ELR (cell line): ENCODE measurements at regions not wholly inside any gene's neighbourhood (a gene's known extent, or its start where the extent isn't known, plus 50 kb on each side); places are given as distances from the start of the nearest gene placed in this dataset.
A peak's percentile ranks its signal among the peaks of the same experiment; 100 is the strongest.

Experiments
- DNase-seq: peaks from one replicate; pipeline ENCODE4 v3.0.0-alpha.2; 2015; ENCODE audit warnings: low read depth

- DNase-seq: no peak
These were observed 100.1 kb upstream of the ARHGEF9 start for GRCh38 chrX:63884821-63885790.

GRCh38 chrX:63869506-63869905 lies 84.5 kb upstream of the ARHGEF9 start:
- DNase-seq: no peak

GRCh38 chrX:63855896-63856295 lies 70.9 kb upstream of the ARHGEF9 start:
- peak; percentile 76 for DNase-seq

- no peak for DNase-seq
These were observed 50.3 kb upstream of the ARHGEF9 start for GRCh38 chrX:63835361-63835760.
